ENCODE measurements at regions not wholly inside any gene's neighbourhood (a gene's known extent, or its start where the extent isn't known, plus 50 kb on each side); places are given as distances from the start of the nearest gene placed in this dataset.

GRCh38 chr18:75480487-75480886 is 53.0 kb upstream of the SMIM21 start:
- no peak overlapping the region for H3K4me2 ChIP-seq
- no peak for TF ChIP-seq ZNF114 (CRISPR knock-in tag; IDR thresholded peaks at IDR 0.05)
- no peak for TF ChIP-seq ZNF462 (CRISPR knock-in tag; IDR thresholded peaks at IDR 0.05)
- TF ChIP-seq EZH2 (IDR thresholded peaks at IDR 0.05; ENCODE audit: low read depth, unreplicated experiment): no peak
- TF ChIP-seq EZH2phosphoT487 (IDR thresholded peaks at IDR 0.05; ENCODE audit: unreplicated experiment): no peak
- TF ChIP-seq POLR2AphosphoS5 (IDR thresholded peaks at IDR 0.05; ENCODE audit: low read depth): no peak
- no peak for TF ChIP-seq REST (IDR thresholded peaks at IDR 0.05; ENCODE audit: unreplicated experiment)
- TF ChIP-seq STAT1 (IDR thresholded peaks at IDR 0.05; ENCODE audit: unreplicated experiment): no peak
- no peak for TF ChIP-seq CREB1 (CRISPR knock-in tag; IDR thresholded peaks at IDR 0.05; ENCODE audit: low read depth)
- no peak for TF ChIP-seq JUNB (IDR thresholded peaks at IDR 0.05; ENCODE audit: unreplicated experiment)
- TF ChIP-seq ETS1 (IDR thresholded peaks at IDR 0.05): no peak
- peaks cover 37% of the 10 kb centered on the region for H3K9me3 Mint-ChIP-seq

More at GRCh38 chr18:75480487-75480886, 53.0 kb upstream of the SMIM21 start:
- peaks cover 8% of the 10 kb centered on the region for H3K36me3 ChIP-seq (ENCODE audit: insufficient read depth)
- no peaks in the 10 kb centered on the region for H3F3A ChIP-seq (replicated peaks; ENCODE audit: low read depth)
- H3K4me1 ChIP-seq (ENCODE audit: insufficient read depth): peaks cover 7% of the 10 kb centered on the region; the same call in 1 of the 2 replicates
- Mint-ChIP-seq H3K27ac (no peak overlapping the region), H3K4me3 (no peak overlapping the region), H3K27me3 (ENCODE audit: insufficient read depth, low read depth, poor library complexity) (no peaks in the 10 kb centered on the region), H3K4me1 (peaks cover 9% of the 10 kb centered on the region; the same call in 2 of the 3 replicates), H3K36me3 (ENCODE audit: low read depth) (peaks cover 26% of the 10 kb centered on the region)
- DNase-seq (ENCODE audit: low spot score) (no peak), ATAC-seq (no peak)
- H3K4me3 ChIP-seq: no peak overlapping the region
- 0 out of 2 replicates have a peak, but pooled peaks cover 3% of the 10 kb centered on the region for H3K9me2 ChIP-seq (ENCODE audit: insufficient read depth)
- H3K27ac ChIP-seq (ENCODE audit: low read depth): no peak overlapping the region
- no peaks in the 10 kb centered on the region for H3K27me3 ChIP-seq (ENCODE audit: insufficient read depth)
- H4K20me1 ChIP-seq (replicated peaks; ENCODE audit: insufficient read depth): no peaks in the 10 kb centered on the region
- H2AFZ ChIP-seq: no peak overlapping the region
- H3K79me2 ChIP-seq (replicated peaks; ENCODE audit: insufficient read depth): no peaks in the 10 kb centered on the region

All from GM23338 (cell line).